Hepatocyte (in vitro differentiated cells): ENCODE measurements at regions not wholly inside any gene's neighbourhood (a gene's known extent, or its start where the extent isn't known, plus 50 kb on each side); places are given as distances from the start of the nearest gene placed in this dataset.

Source experiments
- CTCF ChIP-seq: fragments of 200-600 bp; sonication (generic); IDR thresholded peaks from 2 replicates; pipeline ENCODE4 v1.5.1; 2016; ENCODE audit warnings: antibody characterized with exemption, mild to moderate bottlenecking; ENCODE audit not compliant: poor library complexity
- EZH2 ChIP-seq: fragments of 200-600 bp; sonication (generic); IDR thresholded peaks from 2 replicates; pipeline ENCODE4 v1.6.1; 2016; ENCODE audit warnings: antibody characterized with exemption, mild to moderate bottlenecking, borderline replicate concordance
- EZH2phosphoT487 ChIP-seq: fragments of 200-600 bp; sonication (generic); IDR thresholded peaks from one replicate; pipeline ENCODE4 v1.6.1; 2018; ENCODE audit warnings: antibody characterized with exemption, mild to moderate bottlenecking, low read depth, moderate library complexity; ENCODE audit not compliant: unreplicated experiment, severe bottlenecking

- TF ChIP-seq CTCF (no peak), EZH2 (no peak), EZH2phosphoT487 (no peak)
Observed at GRCh38 chr2:183497861-183498260, 373.6 kb downstream of the NUP35 start.
